ENCODE measurements at regions not wholly inside any gene's neighbourhood (a gene's known extent, or its start where the extent isn't known, plus 50 kb on each side); places are given as distances from the start of the nearest gene placed in this dataset.
"Not testable (repeated sequence)": the region's sequence is repeated elsewhere in the genome, so short reads cannot be mapped to it uniquely, and the experiment has no call there.

GRCh38 chr12:113726254-113726819 lies 239.8 kb downstream of the RBM19 start:
- no peak for DNase-seq

GRCh38 chr12:113725557-113725876 lies 240.6 kb downstream of the RBM19 start:
- no peak for DNase-seq

GRCh38 chr12:113724794-113725556 lies 241.2 kb downstream of the RBM19 start:
- no peak for DNase-seq

GRCh38 chr12:113723631-113724030 lies 242.5 kb downstream of the RBM19 start:
- DNase-seq = no peak

GRCh38 chr12:113722747-113723146 lies 243.4 kb downstream of the RBM19 start:
- no peak for DNase-seq

- DNase-seq = no peak
Observed at GRCh38 chr12:113720629-113721028, 245.5 kb downstream of the RBM19 start.

GRCh38 chr12:113719911-113720591 lies 246.1 kb downstream of the RBM19 start:
- DNase-seq = no peak

- DNase-seq = no peak
Observed at GRCh38 chr12:113713156-113713555, 241.5 kb upstream of the LHX5 start.

- DNase-seq = no peak
Observed at GRCh38 chr12:113712481-113712880, 240.8 kb upstream of the LHX5 start.

- DNase-seq = no peak
Observed at GRCh38 chr12:113710216-113710615, 238.5 kb upstream of the LHX5 start.

GRCh38 chr12:113709456-113709855 lies 237.8 kb upstream of the LHX5 start:
- no peak for DNase-seq

- DNase-seq = no peak
Observed at GRCh38 chr12:113702836-113703235, 231.2 kb upstream of the LHX5 start.

- DNase-seq = no peak
Observed at GRCh38 chr12:113702276-113702675, 230.6 kb upstream of the LHX5 start.

- no peak for DNase-seq
Observed at GRCh38 chr12:113700943-113701342, 229.3 kb upstream of the LHX5 start.

GRCh38 chr12:113699984-113700383 lies 228.3 kb upstream of the LHX5 start:
- not testable (repeated sequence) for DNase-seq

GRCh38 chr12:113698510-113698858 lies 226.8 kb upstream of the LHX5 start:
- no peak for DNase-seq

GRCh38 chr12:113697651-113698509 lies 226.2 kb upstream of the LHX5 start:
- DNase-seq = no peak

GRCh38 chr12:113697104-113697503 lies 225.4 kb upstream of the LHX5 start:
- no peak for DNase-seq

GRCh38 chr12:113693693-113694092 lies 222.0 kb upstream of the LHX5 start:
- DNase-seq = no peak

- DNase-seq = no peak
Observed at GRCh38 chr12:113689047-113689610, 217.5 kb upstream of the LHX5 start.

GRCh38 chr12:113688313-113688712 lies 216.6 kb upstream of the LHX5 start:
- no peak for DNase-seq

- no peak for DNase-seq
Observed at GRCh38 chr12:113684908-113685782, 213.5 kb upstream of the LHX5 start.

Measured in NCI-H187 treated with DMSO at 0.1 percent for 48 hours (cell line).